Adrenal gland (tissue), 9 donors: ENCODE measurements at regions not wholly inside any gene's neighbourhood (a gene's known extent, or its start where the extent isn't known, plus 50 kb on each side); places are given as distances from the start of the nearest gene placed in this dataset.
"Not testable (repeated sequence)": the region's sequence is repeated elsewhere in the genome, so short reads cannot be mapped to it uniquely, and the experiment has no call there.

Experiments used
- DNase-seq, 7 donors: peaks; one replicate each; pipeline ENCODE4 v3.0.0-alpha.2; 2019 to 2020
- H3K27ac ChIP-seq, 5 donors: fragments of 200-600 bp; sonication (generic) in 4 of 5; 1 replicate in 3 of 5; 2 replicates in 2 of 5; pipeline versions ENCODE4 v1.5.1 to v1.8.0; 2016 to 2020; ENCODE audit warnings: mild to moderate bottlenecking in 1 of 5
- H3K27me3 ChIP-seq: fragments of 200-600 bp; 2 replicates; pipeline ENCODE4 v1.8.0; 2021
- H3K36me3 ChIP-seq, 2 donors: fragments of 200-600 bp; replicated peaks in 1 of 2; 1 replicate in 1 of 2; 2 replicates in 1 of 2; pipeline versions ENCODE4 v1.5.1 to v1.8.0; 2018 to 2022
- H3K4me1 ChIP-seq, 2 donors: fragments of 200-600 bp; replicated peaks in 1 of 2; 1 replicate in 1 of 2; 2 replicates in 1 of 2; pipeline versions ENCODE4 v1.5.1 to v1.8.0; 2018 to 2021
- H3K4me3 ChIP-seq, 4 donors: fragments of 200-600 bp; sonication (generic) in 3 of 4; one replicate each; pipeline ENCODE4 v1.5.1; 2016 to 2018
- H3K9me3 ChIP-seq, 3 donors: fragments of 200-600 bp; sonication (generic) in 1 of 3; replicated peaks in 1 of 3; 1 replicate in 2 of 3; 2 replicates in 1 of 3; pipeline versions ENCODE4 v1.5.1 to v1.8.0; 2016 to 2021
- POLR2A ChIP-seq, 2 donors: fragments of 450-650 bp; IDR thresholded peaks; one replicate each; pipeline ENCODE4 v1.6.1; 2017; ENCODE audit warnings: antibody characterized with exemption in 2 of 2, mild to moderate bottlenecking in 2 of 2, moderate library complexity in 1 of 2
- WGBS, 4 donors: extraction: QIAGEN DNeasy Blood & Tissue Kit in 2 of 4; methylation state at CpG; one replicate each; pipeline versions ENCODE4 v1.1.5 to v1.1.7; 2013 to 2017; 5-methylcytosine and 5-hydroxymethylcytosine counted together
- intact Hi-C, 2 donors: fragments of 100-400 bp; cut with DNase I; formaldehyde crosslinking; loops; one replicate each; pipeline versions ENCODE4 v1.14.1 to v1.15.0; 2022 to 2023
- TF ChIP-seq, protein P1 (sequence below), 6 experiments: fragments of 450-650 bp in 4 of 6; fragments of 200-600 bp in 2 of 6; sonication (generic) in 1 of 6; IDR thresholded peaks; 1 replicate in 5 of 6; 2 replicates in 1 of 6; pipeline versions ENCODE4 v1.5.1 to v1.8.0; 2016 to 2021; ENCODE audit warnings: antibody characterized with exemption in 6 of 6, mild to moderate bottlenecking in 2 of 6, moderate library complexity in 1 of 6
- donor health status: healthy with polysubstance abuse.
- donor health status: Bipolar disorder and iron deficiency.
- donor health status: DM: yes; HTN: yes; CAD: no.
- donor health status: DM: no; HTN: no; CAD: no.
- donor health status: DM: no; HTN: no; CAD: no.

DNA sequence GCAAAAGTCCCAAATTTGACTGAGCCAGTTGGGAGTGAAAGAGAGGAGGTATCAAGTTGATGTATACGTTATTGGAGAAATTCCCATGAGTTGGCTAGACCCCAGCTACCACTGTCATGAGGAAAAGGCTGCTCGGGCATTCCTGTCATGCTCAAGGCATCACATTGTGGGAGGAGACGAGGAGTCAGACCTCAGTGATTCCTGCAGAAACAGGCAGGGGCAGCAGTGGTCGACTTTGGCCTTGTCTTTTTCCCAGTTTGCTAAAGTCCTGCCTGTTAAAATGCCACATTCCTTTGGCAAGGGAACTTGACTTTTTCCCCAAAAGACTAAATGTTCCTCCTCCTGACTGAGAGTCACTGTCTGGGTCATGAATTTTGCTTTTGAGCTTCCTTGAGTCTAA lies 295.5 kb upstream of the HS3ST5 start:
- Histone ChIP-seq H3K27ac (no peak overlapping the region), H3K9me3 (no peaks in the 10 kb centered on the region), H3K36me3 (no peaks in the 10 kb centered on the region), H3K4me1 (no peaks in the 10 kb centered on the region), H3K27me3 (no peaks in the 10 kb centered on the region), H3K4me3 (no peak overlapping the region)
- WGBS, 4 donors: 43 to 69% (median 64%) methylated on average over 3 to 4 of the region's 4 CpGs
- intact Hi-C loops: no loop called here
- DNase-seq: no peak
- TF ChIP-seq, protein P1, sequence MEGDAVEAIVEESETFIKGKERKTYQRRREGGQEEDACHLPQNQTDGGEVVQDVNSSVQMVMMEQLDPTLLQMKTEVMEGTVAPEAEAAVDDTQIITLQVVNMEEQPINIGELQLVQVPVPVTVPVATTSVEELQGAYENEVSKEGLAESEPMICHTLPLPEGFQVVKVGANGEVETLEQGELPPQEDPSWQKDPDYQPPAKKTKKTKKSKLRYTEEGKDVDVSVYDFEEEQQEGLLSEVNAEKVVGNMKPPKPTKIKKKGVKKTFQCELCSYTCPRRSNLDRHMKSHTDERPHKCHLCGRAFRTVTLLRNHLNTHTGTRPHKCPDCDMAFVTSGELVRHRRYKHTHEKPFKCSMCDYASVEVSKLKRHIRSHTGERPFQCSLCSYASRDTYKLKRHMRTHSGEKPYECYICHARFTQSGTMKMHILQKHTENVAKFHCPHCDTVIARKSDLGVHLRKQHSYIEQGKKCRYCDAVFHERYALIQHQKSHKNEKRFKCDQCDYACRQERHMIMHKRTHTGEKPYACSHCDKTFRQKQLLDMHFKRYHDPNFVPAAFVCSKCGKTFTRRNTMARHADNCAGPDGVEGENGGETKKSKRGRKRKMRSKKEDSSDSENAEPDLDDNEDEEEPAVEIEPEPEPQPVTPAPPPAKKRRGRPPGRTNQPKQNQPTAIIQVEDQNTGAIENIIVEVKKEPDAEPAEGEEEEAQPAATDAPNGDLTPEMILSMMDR (IDR thresholded peaks at IDR 0.05): no peak
- TF ChIP-seq POLR2A (IDR thresholded peaks at IDR 0.05): no peak

DNA sequence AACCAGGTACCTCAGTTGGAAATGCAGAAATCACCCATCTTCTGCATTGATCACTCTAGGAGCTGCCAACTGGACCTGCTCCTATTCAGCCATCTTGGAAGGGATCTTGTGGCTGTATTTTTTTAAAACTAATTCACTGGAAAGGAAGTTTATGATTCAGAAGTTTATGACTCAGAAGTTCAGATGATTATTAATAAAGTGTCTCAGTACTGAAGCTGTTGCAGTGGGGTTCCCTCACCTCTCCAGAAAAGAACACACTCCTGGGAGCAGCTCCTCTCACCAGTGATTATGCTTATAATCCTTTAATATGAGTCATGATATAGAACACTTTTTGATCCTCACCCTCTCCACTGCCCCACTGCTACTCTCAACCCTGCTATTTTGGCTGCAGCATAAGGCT lies 291.2 kb upstream of the HS3ST5 start:
- no peaks in the 10 kb centered on the region for H3K36me3 ChIP-seq
- DNase-seq: no peak
- intact Hi-C loops: no loop called here
- H3K4me1 ChIP-seq: no peaks in the 10 kb centered on the region
- TF ChIP-seq, protein P1 (IDR thresholded peaks at IDR 0.05): no peak
- no peak for TF ChIP-seq POLR2A (IDR thresholded peaks at IDR 0.05)
- H3K27me3 ChIP-seq: no peaks in the 10 kb centered on the region
- no peaks in the 10 kb centered on the region for H3K9me3 ChIP-seq
- no peak overlapping the region for H3K27ac ChIP-seq
- H3K4me3 ChIP-seq: no peak overlapping the region

DNA sequence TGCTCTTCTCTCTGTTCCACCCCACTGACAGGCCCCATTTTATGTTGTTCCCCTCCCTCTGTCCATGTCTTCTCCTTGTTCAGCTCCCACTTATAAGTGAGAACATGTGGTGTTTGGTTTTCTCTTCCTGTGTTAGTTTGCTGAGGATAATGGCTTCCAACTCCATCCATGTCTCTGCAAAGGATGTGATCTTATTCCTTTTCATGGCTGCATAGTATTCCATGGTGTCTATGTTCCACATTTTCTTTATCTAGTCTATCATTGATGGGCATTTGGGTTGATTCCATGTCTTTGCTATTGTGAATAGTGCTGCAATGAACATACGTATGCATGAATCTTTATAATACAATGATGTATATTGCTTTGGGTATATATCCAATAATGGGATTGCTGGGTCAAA lies 283.4 kb upstream of the HS3ST5 start:
- H3K4me1 ChIP-seq, intact Hi-C loops, DNase-seq, H3K4me3 ChIP-seq, H3K36me3 ChIP-seq, H3K9me3 ChIP-seq, H3K27ac ChIP-seq, H3K27me3 ChIP-seq: not testable (repeated sequence)
- WGBS, 4 donors: 70 to 88% (median 84%) methylated on average over 1 of the region's 1 CpG

DNA sequence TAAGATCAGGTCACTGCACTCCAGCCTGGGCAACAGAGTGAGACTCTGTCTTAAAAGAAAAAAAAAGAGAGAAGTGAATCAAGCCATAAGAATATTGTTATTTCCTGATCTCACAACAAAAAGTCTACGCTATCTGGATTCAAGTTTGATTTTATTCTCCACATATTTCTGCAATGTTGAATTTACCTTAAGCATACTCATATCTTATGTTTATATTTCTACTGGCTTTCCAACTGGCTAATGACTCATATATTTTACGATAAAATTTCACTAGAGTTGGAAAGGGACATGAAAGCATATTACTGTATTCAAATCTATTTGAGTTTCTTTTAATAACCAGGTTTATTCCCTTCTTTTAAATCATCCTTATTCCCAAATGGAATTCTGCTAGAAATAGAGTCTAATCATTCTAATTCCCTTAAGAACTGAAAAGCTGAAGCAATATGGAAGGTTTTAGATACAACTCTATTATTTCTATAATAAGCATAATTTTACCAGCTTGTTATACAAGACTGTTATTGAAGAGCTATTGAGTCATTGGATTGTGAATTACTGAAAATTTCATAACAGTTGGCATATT lies 276.9 kb upstream of the HS3ST5 start:
- intact Hi-C loops: no loop called here
- WGBS, 4 donors: 81 to 89% (median 84%) methylated on average over 2 of the region's 2 CpGs

DNA sequence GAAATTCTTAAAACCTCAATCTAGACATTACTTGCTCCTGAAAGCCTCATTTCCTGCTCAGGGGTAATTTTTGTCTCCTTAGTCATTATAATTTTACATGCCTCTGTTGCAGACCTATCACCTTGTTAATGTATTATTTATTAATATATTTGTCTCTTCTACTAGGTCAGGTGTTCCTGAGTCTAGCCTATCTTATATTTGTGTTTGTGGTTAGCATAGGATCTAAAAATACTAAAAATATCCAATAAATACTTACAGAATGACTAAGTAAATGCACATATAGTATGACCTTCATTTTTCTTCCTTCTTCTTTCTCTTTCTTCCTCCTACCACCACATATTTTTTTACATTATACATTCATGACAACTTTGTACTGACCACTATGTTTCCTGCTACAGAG lies 268.9 kb upstream of the HS3ST5 start:
- TF ChIP-seq POLR2A (IDR thresholded peaks at IDR 0.05): no peak
- TF ChIP-seq, protein P1 (IDR thresholded peaks at IDR 0.05): no peak
- intact Hi-C loops: no loop called here
- H3K27me3 ChIP-seq: no peaks in the 10 kb centered on the region

More for the DNA sequence above, 276.9 kb upstream of the HS3ST5 start:
- no peaks in the 10 kb centered on the region for H3K27me3 ChIP-seq
- no peaks in the 10 kb centered on the region for H3K36me3 ChIP-seq
- TF ChIP-seq, protein P1 (IDR thresholded peaks at IDR 0.05): no peak
- TF ChIP-seq POLR2A (IDR thresholded peaks at IDR 0.05): no peak
- no peak for DNase-seq
- H3K9me3 ChIP-seq: no peaks in the 10 kb centered on the region
- H3K27ac ChIP-seq: no peak overlapping the region
- H3K4me3 ChIP-seq: no peak overlapping the region
- no peaks in the 10 kb centered on the region for H3K4me1 ChIP-seq

More for the DNA sequence above, 268.9 kb upstream of the HS3ST5 start:
- no peaks in the 10 kb centered on the region for H3K4me1 ChIP-seq
- no peaks in the 10 kb centered on the region for H3K36me3 ChIP-seq
- H3K9me3 ChIP-seq: no peaks in the 10 kb centered on the region
- no peak for DNase-seq
- H3K27ac ChIP-seq: no peak overlapping the region
- no peak overlapping the region for H3K4me3 ChIP-seq
